Right lobe of liver (tissue), 4 donors: ENCODE measurements at regions not wholly inside any gene's neighbourhood (a gene's known extent, or its start where the extent isn't known, plus 50 kb on each side); places are given as distances from the start of the nearest gene placed in this dataset.

Source experiments
- POLR2A ChIP-seq: fragments of 450-650 bp; IDR thresholded peaks from one replicate; pipeline ENCODE4 v1.6.1; 2017; ENCODE audit warnings: antibody characterized with exemption, mild to moderate bottlenecking
- TF ChIP-seq, protein P1 (sequence below), 4 donors: fragments of 200-600 bp in 3 of 4; fragments of 450-650 bp in 1 of 4; IDR thresholded peaks; one replicate each; pipeline versions ENCODE4 v1.5.1 to v1.8.0; 2016 to 2022; ENCODE audit warnings: antibody characterized with exemption in 4 of 4, mild to moderate bottlenecking in 2 of 4
- donor health status: DM: no; HTN: no; CAD: no.
- donor health status: DM: no; HTN: no; CAD: no.
- donor health status: DM: no; HTN: yes; CAD: no.

DNA sequence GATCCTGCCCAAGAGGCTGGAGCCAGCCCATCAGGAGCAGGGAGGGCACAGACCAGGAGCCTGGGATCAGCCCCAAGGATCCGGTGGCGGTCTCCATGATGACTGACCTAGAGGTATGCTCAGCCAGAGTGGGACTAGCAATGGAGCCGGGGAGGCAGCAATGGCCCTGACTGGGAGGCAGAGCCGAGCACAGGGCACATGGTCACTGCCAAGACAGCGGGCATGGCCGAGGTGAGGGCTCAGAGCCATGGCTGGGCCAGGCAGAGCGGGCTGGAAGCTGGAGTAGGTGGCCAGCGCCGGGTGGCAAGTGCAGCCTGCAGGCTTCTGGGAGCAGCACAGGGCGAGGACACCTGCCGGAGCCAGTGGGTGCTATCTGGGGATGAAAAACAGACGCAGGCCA lies 259.3 kb downstream of the BCL11B start:
- TF ChIP-seq, protein P1, sequence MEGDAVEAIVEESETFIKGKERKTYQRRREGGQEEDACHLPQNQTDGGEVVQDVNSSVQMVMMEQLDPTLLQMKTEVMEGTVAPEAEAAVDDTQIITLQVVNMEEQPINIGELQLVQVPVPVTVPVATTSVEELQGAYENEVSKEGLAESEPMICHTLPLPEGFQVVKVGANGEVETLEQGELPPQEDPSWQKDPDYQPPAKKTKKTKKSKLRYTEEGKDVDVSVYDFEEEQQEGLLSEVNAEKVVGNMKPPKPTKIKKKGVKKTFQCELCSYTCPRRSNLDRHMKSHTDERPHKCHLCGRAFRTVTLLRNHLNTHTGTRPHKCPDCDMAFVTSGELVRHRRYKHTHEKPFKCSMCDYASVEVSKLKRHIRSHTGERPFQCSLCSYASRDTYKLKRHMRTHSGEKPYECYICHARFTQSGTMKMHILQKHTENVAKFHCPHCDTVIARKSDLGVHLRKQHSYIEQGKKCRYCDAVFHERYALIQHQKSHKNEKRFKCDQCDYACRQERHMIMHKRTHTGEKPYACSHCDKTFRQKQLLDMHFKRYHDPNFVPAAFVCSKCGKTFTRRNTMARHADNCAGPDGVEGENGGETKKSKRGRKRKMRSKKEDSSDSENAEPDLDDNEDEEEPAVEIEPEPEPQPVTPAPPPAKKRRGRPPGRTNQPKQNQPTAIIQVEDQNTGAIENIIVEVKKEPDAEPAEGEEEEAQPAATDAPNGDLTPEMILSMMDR (IDR thresholded peaks at IDR 0.05), result no peak
- no peak for TF ChIP-seq POLR2A
